NCI-H748 (cell line): ENCODE measurements at regions not wholly inside any gene's neighbourhood (a gene's known extent, or its start where the extent isn't known, plus 50 kb on each side); places are given as distances from the start of the nearest gene placed in this dataset.

Experiments
- DNase-seq: peaks from one replicate; lab custom pipeline; 2025; ENCODE audit not compliant: unreplicated experiment; lab: John Stamatoyannopoulos, UW

GRCh38 chr2:18684206-18685038 is 95.1 kb upstream of the NT5C1B start:
- DNase-seq: no peak

GRCh38 chr2:18682681-18683080 is 93.3 kb upstream of the NT5C1B start:
- no peak for DNase-seq

GRCh38 chr2:18677280-18677679 is 87.9 kb upstream of the NT5C1B start:
- DNase-seq: no peak

GRCh38 chr2:18674309-18674708 is 84.9 kb upstream of the NT5C1B start:
- DNase-seq: no peak

- DNase-seq: no peak
Observed at GRCh38 chr2:18671363-18671762, 82.0 kb upstream of the NT5C1B start.

- DNase-seq: no peak
Observed at GRCh38 chr2:18668221-18668620, 78.9 kb upstream of the NT5C1B start.

GRCh38 chr2:18664421-18664820 is 75.1 kb upstream of the NT5C1B start:
- DNase-seq: no peak

- DNase-seq: no peak
Observed at GRCh38 chr2:18663861-18664260, 74.5 kb upstream of the NT5C1B start.

GRCh38 chr2:18662689-18663088 is 73.3 kb upstream of the NT5C1B start:
- DNase-seq: no peak

- no peak for DNase-seq
Observed at GRCh38 chr2:18659915-18660314, 70.5 kb upstream of the NT5C1B start.

GRCh38 chr2:18656048-18656447 is 66.7 kb upstream of the NT5C1B start:
- no peak for DNase-seq

- no peak for DNase-seq
Observed at GRCh38 chr2:18651842-18652774, 62.7 kb upstream of the NT5C1B start.

- no peak for DNase-seq
Observed at GRCh38 chr2:18650221-18650620, 60.9 kb upstream of the NT5C1B start.

- no peak for DNase-seq
Observed at GRCh38 chr2:18649502-18650135, 60.2 kb upstream of the NT5C1B start.

- no peak for DNase-seq
Observed at GRCh38 chr2:18648161-18648560, 58.8 kb upstream of the NT5C1B start.

- DNase-seq: no peak
Observed at GRCh38 chr2:18647731-18648130, 58.4 kb upstream of the NT5C1B start.

- DNase-seq: no peak
Observed at GRCh38 chr2:18645315-18645714, 55.9 kb upstream of the NT5C1B start.

GRCh38 chr2:18644115-18644462 is 54.7 kb upstream of the NT5C1B start:
- DNase-seq: no peak

GRCh38 chr2:18643326-18644114 is 54.2 kb upstream of the NT5C1B start:
- no peak for DNase-seq

GRCh38 chr2:18641823-18642222 is 52.5 kb upstream of the NT5C1B start:
- no peak for DNase-seq
